Esophagus squamous epithelium (tissue), 5 donors: ENCODE measurements at regions not wholly inside any gene's neighbourhood (a gene's known extent, or its start where the extent isn't known, plus 50 kb on each side); places are given as distances from the start of the nearest gene placed in this dataset.
"Not testable (repeated sequence)": the region's sequence is repeated elsewhere in the genome, so short reads cannot be mapped to it uniquely, and the experiment has no call there.

Source experiments
- DNase-seq: peaks from one replicate; lab custom pipeline; 2025; lab: John Stamatoyannopoulos, UW
- H3K27ac ChIP-seq, 4 donors: fragments of 200-600 bp; sonication (generic); one replicate each; pipeline ENCODE4 v1.5.1; 2016 to 2019; ENCODE audit warnings: mild to moderate bottlenecking in 1 of 4
- H3K27me3 ChIP-seq, 4 donors: fragments of 200-600 bp; sonication (generic); 1 replicate in 3 of 4; 2 replicates in 1 of 4; pipeline versions ENCODE4 v1.5.1 to v1.6.0; 2017 to 2021; ENCODE audit warnings: antibody characterized with exemption in 1 of 4
- H3K36me3 ChIP-seq, 3 donors: fragments of 200-600 bp; sonication (generic); one replicate each; pipeline ENCODE4 v1.5.1; 2016 to 2019
- H3K4me1 ChIP-seq, 3 donors: fragments of 200-600 bp; sonication (generic); one replicate each; pipeline ENCODE4 v1.5.1; 2017 to 2019
- H3K4me3 ChIP-seq, 4 donors: fragments of 200-600 bp; sonication (generic); 1 replicate in 3 of 4; 2 replicates in 1 of 4; pipeline ENCODE4 v1.5.1; 2016 to 2019; ENCODE audit warnings: mild to moderate bottlenecking in 2 of 4, moderate library complexity in 1 of 4
- H3K9me3 ChIP-seq, 3 donors: fragments of 200-600 bp; sonication (generic); one replicate each; pipeline ENCODE4 v1.5.1; 2016 to 2019
- CTCF ChIP-seq, 6 experiments: fragments of 450-650 bp in 4 of 6; fragments of 200-600 bp in 2 of 6; sonication (generic) in 2 of 6; IDR thresholded peaks; one replicate each; pipeline ENCODE4 v1.5.1; 2016 to 2019; ENCODE audit warnings: antibody characterized with exemption in 6 of 6, mild to moderate bottlenecking in 4 of 6, moderate library complexity in 4 of 6
- POLR2A ChIP-seq, 4 donors: fragments of 450-650 bp; IDR thresholded peaks; one replicate each; pipeline ENCODE4 v1.6.1; 2017; ENCODE audit warnings: antibody characterized with exemption in 4 of 4, mild to moderate bottlenecking in 4 of 4, moderate library complexity in 3 of 4
- WGBS, 2 donors: methylation state at CpG; one replicate each; pipeline ENCODE4 v1.1.5; 2018; 5-methylcytosine and 5-hydroxymethylcytosine counted together
- intact Hi-C: fragments of 100-400 bp; cut with DNase I; formaldehyde crosslinking; loops from one replicate; pipeline ENCODE4 v1.15.0; 2022
- donor health status: DM: yes; HTN: yes; CAD: no.

- no peak overlapping the region for H3K27ac ChIP-seq
- H3K36me3 ChIP-seq: no peaks in the 10 kb centered on the region
- H3K4me3 ChIP-seq: no peak overlapping the region
- H3K27me3 ChIP-seq: no peaks in the 10 kb centered on the region
- H3K9me3 ChIP-seq: peaks cover 0 to 4% (median 4%) of the 10 kb centered on the region in 3 donors
- 93 to 96% methylated on average over 3 of the region's 3 CpGs for WGBS, 2 donors
- intact Hi-C loops: no loop called here
- H3K4me1 ChIP-seq: no peaks in the 10 kb centered on the region
- TF ChIP-seq POLR2A (IDR thresholded peaks at IDR 0.05): no peak
- no peak for TF ChIP-seq CTCF (IDR thresholded peaks at IDR 0.05)
- DNase-seq: no peak
These were observed 115.9 kb downstream of the CRYAA start for GRCh38 chr21:43284700-43285099.

- no peak for DNase-seq
- Histone ChIP-seq H3K4me1 (no peaks in the 10 kb centered on the region), H3K4me3 (no peak overlapping the region), H3K27ac (no peak overlapping the region), H3K27me3 (peaks cover 0 to 4% (median 0%) of the 10 kb centered on the region in 4 donors), H3K36me3 (no peaks in the 10 kb centered on the region), H3K9me3 (no peaks in the 10 kb centered on the region)
- intact Hi-C loops: no loop called here
- WGBS, 2 donors: 86 to 93% methylated on average over 1 of the region's 1 CpG
- TF ChIP-seq POLR2A (IDR thresholded peaks at IDR 0.05) (no peak), CTCF (IDR thresholded peaks at IDR 0.05) (no peak)
These were observed 115.4 kb downstream of the CRYAA start for GRCh38 chr21:43284238-43284637.

GRCh38 chr21:43283925-43284221 is 115.1 kb downstream of the CRYAA start:
- WGBS, 2 donors: 85 to 94% methylated on average over 2 of the region's 2 CpGs
- H3K4me3 ChIP-seq, intact Hi-C loops, H3K27ac ChIP-seq, H3K36me3 ChIP-seq, H3K4me1 ChIP-seq, H3K27me3 ChIP-seq, DNase-seq, H3K9me3 ChIP-seq: not testable (repeated sequence)

- TF ChIP-seq POLR2A (IDR thresholded peaks at IDR 0.05) (no peak), CTCF (IDR thresholded peaks at IDR 0.05) (no peak)
- no peak for DNase-seq
- peaks cover 0 to 4% (median 0%) of the 10 kb centered on the region in 3 donors for H3K4me1 ChIP-seq
- no peaks in the 10 kb centered on the region for H3K36me3 ChIP-seq
- no peaks in the 10 kb centered on the region for H3K9me3 ChIP-seq
- intact Hi-C loops: no loop called here
- 91 to 94% methylated on average over 3 to 4 of the region's 5 CpGs for WGBS, 2 donors
- peaks cover 0 to 13% (median 0%) of the 10 kb centered on the region in 4 donors for H3K27me3 ChIP-seq
- no peak overlapping the region for H3K27ac ChIP-seq
- no peak overlapping the region for H3K4me3 ChIP-seq
These were observed 114.5 kb downstream of the CRYAA start for GRCh38 chr21:43283136-43283924.

GRCh38 chr21:43282358-43283120 is 113.7 kb downstream of the CRYAA start:
- WGBS, 2 donors: 54 to 80% methylated on average over 4 to 12 of the region's 23 CpGs
- no peak for DNase-seq
- Histone ChIP-seq H3K9me3 (no peaks in the 10 kb centered on the region), H3K36me3 (no peaks in the 10 kb centered on the region), H3K4me3 (no peak overlapping the region), H3K27me3 (peaks cover 0 to 21% (median 0%) of the 10 kb centered on the region in 4 donors), H3K27ac (no peak overlapping the region), H3K4me1 (peaks cover 0 to 12% (median 0%) of the 10 kb centered on the region in 3 donors)
- intact Hi-C loops: no loop called here
- no peak for TF ChIP-seq CTCF (IDR thresholded peaks at IDR 0.05)
- no peak for TF ChIP-seq POLR2A (IDR thresholded peaks at IDR 0.05)
